ENCODE measurements at regions not wholly inside any gene's neighbourhood (a gene's known extent, or its start where the extent isn't known, plus 50 kb on each side); places are given as distances from the start of the nearest gene placed in this dataset.
"Not testable (repeated sequence)": the region's sequence is repeated elsewhere in the genome, so short reads cannot be mapped to it uniquely, and the experiment has no call there.

GRCh38 chrX:65932173-65933084 is 107.5 kb downstream of the VSIG4 start:
- H3K4me1 ChIP-seq (ENCODE audit: control insufficient read depth in 1 of 2, insufficient read depth in 1 of 2, low read depth in 1 of 2, low read length in 1 of 2) = no peaks in the 10 kb centered on the region
- TF ChIP-seq CTCF (IDR thresholded peaks at IDR 0.05) = no peak
- no peaks in the 10 kb centered on the region for H3K36me3 ChIP-seq
- no peaks in the 10 kb centered on the region for H3K27me3 ChIP-seq
- no peak overlapping the region for H3K27ac ChIP-seq
- no peak overlapping the region for H3K4me3 ChIP-seq (ENCODE audit: low read depth in 1 of 2, low read length in 1 of 2)
- H3K9me3 ChIP-seq = no peaks in the 10 kb centered on the region

- Histone ChIP-seq H3K36me3 (no peaks in the 10 kb centered on the region), H3K4me3 (ENCODE audit: low read depth in 1 of 2, low read length in 1 of 2) (no peak overlapping the region), H3K9me3 (no peaks in the 10 kb centered on the region), H3K27me3 (no peaks in the 10 kb centered on the region), H3K4me1 (ENCODE audit: control insufficient read depth in 1 of 2, insufficient read depth in 1 of 2, low read depth in 1 of 2, low read length in 1 of 2) (peaks cover 25% of the 10 kb centered on the region in 2 experiments), H3K27ac (no peak overlapping the region)
- TF ChIP-seq CTCF (IDR thresholded peaks at IDR 0.05) = no peak
Observed at GRCh38 chrX:65928522-65928921, 111.4 kb downstream of the VSIG4 start.

- peaks cover 25% of the 10 kb centered on the region in 2 experiments for H3K4me1 ChIP-seq (ENCODE audit: control insufficient read depth in 1 of 2, insufficient read depth in 1 of 2, low read depth in 1 of 2, low read length in 1 of 2)
- not testable (repeated sequence) for H3K36me3 ChIP-seq; H3K4me3 ChIP-seq (ENCODE audit: low read depth in 1 of 2, low read length in 1 of 2); H3K27ac ChIP-seq; H3K9me3 ChIP-seq; H3K27me3 ChIP-seq
Observed at GRCh38 chrX:65927386-65927785, 112.5 kb downstream of the VSIG4 start.

GRCh38 chrX:65926095-65927019 is 113.5 kb downstream of the VSIG4 start:
- Histone ChIP-seq H3K36me3 (no peaks in the 10 kb centered on the region), H3K27ac (peak overlapping the region; percentile 56), H3K4me1 (ENCODE audit: control insufficient read depth in 1 of 2, insufficient read depth in 1 of 2, low read depth in 1 of 2, low read length in 1 of 2) (peaks cover 25% of the 10 kb centered on the region in 2 experiments), H3K4me3 (ENCODE audit: low read depth in 1 of 2, low read length in 1 of 2) (peak overlapping the region; percentile 8 to 14), H3K9me3 (no peaks in the 10 kb centered on the region), H3K27me3 (no peaks in the 10 kb centered on the region)
- no peak for TF ChIP-seq CTCF (IDR thresholded peaks at IDR 0.05)

- Histone ChIP-seq H3K27ac (peak overlapping the region; percentile 31), H3K4me1 (ENCODE audit: control insufficient read depth in 1 of 2, insufficient read depth in 1 of 2, low read depth in 1 of 2, low read length in 1 of 2) (peaks cover 25% of the 10 kb centered on the region in 2 experiments), H3K9me3 (no peaks in the 10 kb centered on the region), H3K27me3 (no peaks in the 10 kb centered on the region), H3K36me3 (no peaks in the 10 kb centered on the region), H3K4me3 (ENCODE audit: low read depth in 1 of 2, low read length in 1 of 2) (no peak overlapping the region)
- TF ChIP-seq CTCF (IDR thresholded peaks at IDR 0.05) = no peak
Observed at GRCh38 chrX:65925592-65925991, 114.3 kb downstream of the VSIG4 start.
